Right lobe of liver (tissue), 6 donors: ENCODE measurements at regions not wholly inside any gene's neighbourhood (a gene's known extent, or its start where the extent isn't known, plus 50 kb on each side); places are given as distances from the start of the nearest gene placed in this dataset.

Experiments used
- ATAC-seq, 4 donors: fragments of 200-7000 bp; cut with Tn5 transposase; one replicate each; pipeline ENCODE4 v1.9.1; 2020; ENCODE audit warnings: mild to moderate bottlenecking in 4 of 4, moderate library complexity in 4 of 4
- DNase-seq, 3 donors: peaks; one replicate each; pipeline ENCODE4 v3.0.0-alpha.2; 2020
- H3K27ac ChIP-seq, 3 donors: fragments of 200-600 bp; one replicate each; pipeline ENCODE4 v1.8.0; 2022
- H3K27me3 ChIP-seq, 2 donors: fragments of 200-600 bp; one replicate each; pipeline ENCODE4 v1.8.0; 2022
- H3K36me3 ChIP-seq, 4 donors: fragments of 200-600 bp; sonication (generic) in 1 of 4; one replicate each; pipeline versions ENCODE4 v1.5.1 to v1.8.0; 2017 to 2022; ENCODE audit warnings: control low read depth in 1 of 4
- H3K4me1 ChIP-seq, 4 donors: fragments of 200-600 bp; sonication (generic) in 1 of 4; one replicate each; pipeline versions ENCODE4 v1.5.1 to v1.8.0; 2017 to 2022; ENCODE audit warnings: control low read depth in 1 of 4
- H3K4me3 ChIP-seq, 3 donors: fragments of 200-600 bp; one replicate each; pipeline ENCODE4 v1.8.0; 2022
- H3K9me3 ChIP-seq, 4 donors: fragments of 200-600 bp; sonication (generic) in 1 of 4; one replicate each; pipeline versions ENCODE4 v1.5.1 to v1.8.0; 2017 to 2022; ENCODE audit warnings: control low read depth in 1 of 4
- CTCF ChIP-seq, 4 donors: fragments of 200-600 bp in 3 of 4; fragments of 450-650 bp in 1 of 4; IDR thresholded peaks; one replicate each; pipeline versions ENCODE4 v1.5.1 to v1.8.0; 2016 to 2022; ENCODE audit warnings: antibody characterized with exemption in 4 of 4, mild to moderate bottlenecking in 2 of 4
- POLR2A ChIP-seq: fragments of 450-650 bp; IDR thresholded peaks from one replicate; pipeline ENCODE4 v1.6.1; 2017; ENCODE audit warnings: antibody characterized with exemption, mild to moderate bottlenecking
- WGBS: methylation state at CpG from one replicate; pipeline ENCODE4 v1.1.6; 2018; ENCODE audit warnings: low coverage, low lambda C conversion rate; ENCODE audit not compliant: insufficient coverage; ENCODE audit errors: missing lambda C conversion rate; 5-methylcytosine and 5-hydroxymethylcytosine counted together
- intact Hi-C, 2 donors: fragments of 100-400 bp; cut with DNase I; formaldehyde crosslinking; loops; one replicate each; pipeline versions ENCODE4 v1.11.2 to v1.14.1; 2022
- donor health status: DM: no; HTN: yes; CAD: no.
- donor health status: DM: no; HTN: no; CAD: no.
- donor health status: DM: no; HTN: no; CAD: no.
- donor health status: DM: no; HTN: yes; CAD: no.
- donor health status: DM: no; HTN: yes; CAD: no.

- ATAC-seq, result no peak
These were observed 557.2 kb downstream of the NR2F2 start for GRCh38 chr15:96887730-96888129.

DNA sequence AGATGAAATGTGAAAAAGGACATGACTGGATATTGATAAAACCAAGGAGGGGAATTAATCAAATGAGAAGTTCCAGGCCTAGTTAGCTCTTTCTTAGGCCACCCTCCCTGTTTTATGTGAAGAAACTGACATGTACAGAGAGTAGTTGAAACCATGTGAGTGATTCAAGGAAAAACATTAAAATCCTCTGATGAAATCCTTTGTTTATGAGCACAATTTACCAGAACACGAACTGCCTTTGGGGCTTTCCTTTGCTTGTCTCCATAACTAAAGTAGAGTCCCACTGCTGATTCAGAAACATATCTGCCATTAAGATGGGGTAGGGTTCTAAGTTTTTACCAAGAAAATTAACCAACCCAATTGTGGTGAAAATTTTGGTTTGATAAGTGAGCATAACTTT is 558.3 kb downstream of the NR2F2 start:
- Histone ChIP-seq H3K4me1 (peaks cover 0 to 6% (median 2%) of the 10 kb centered on the region in 4 donors), H3K9me3 (no peaks in the 10 kb centered on the region), H3K27ac (no peak overlapping the region), H3K27me3 (no peaks in the 10 kb centered on the region), H3K4me3 (no peak overlapping the region), H3K36me3 (no peaks in the 10 kb centered on the region)
- intact Hi-C loops, result no loop called here
- no peak for TF ChIP-seq CTCF (IDR thresholded peaks at IDR 0.05)
- no peak for TF ChIP-seq POLR2A
- ATAC-seq, result no peak
- 90% methylated on average over 1 of the region's 1 CpG for WGBS
- DNase-seq, result no peak

More at GRCh38 chr15:96887730-96888129, 557.2 kb downstream of the NR2F2 start:
- 56% methylated on average over 1 of the region's 1 CpG for WGBS
- DNase-seq, result no peak
- Histone ChIP-seq H3K27ac (no peak overlapping the region), H3K27me3 (no peaks in the 10 kb centered on the region), H3K4me3 (no peak overlapping the region), H3K4me1 (peaks cover 0 to 6% (median 2%) of the 10 kb centered on the region in 4 donors), H3K9me3 (no peaks in the 10 kb centered on the region), H3K36me3 (no peaks in the 10 kb centered on the region)
- TF ChIP-seq POLR2A, result no peak
- TF ChIP-seq CTCF (IDR thresholded peaks at IDR 0.05), result no peak
- intact Hi-C loops, result no loop called here

DNA sequence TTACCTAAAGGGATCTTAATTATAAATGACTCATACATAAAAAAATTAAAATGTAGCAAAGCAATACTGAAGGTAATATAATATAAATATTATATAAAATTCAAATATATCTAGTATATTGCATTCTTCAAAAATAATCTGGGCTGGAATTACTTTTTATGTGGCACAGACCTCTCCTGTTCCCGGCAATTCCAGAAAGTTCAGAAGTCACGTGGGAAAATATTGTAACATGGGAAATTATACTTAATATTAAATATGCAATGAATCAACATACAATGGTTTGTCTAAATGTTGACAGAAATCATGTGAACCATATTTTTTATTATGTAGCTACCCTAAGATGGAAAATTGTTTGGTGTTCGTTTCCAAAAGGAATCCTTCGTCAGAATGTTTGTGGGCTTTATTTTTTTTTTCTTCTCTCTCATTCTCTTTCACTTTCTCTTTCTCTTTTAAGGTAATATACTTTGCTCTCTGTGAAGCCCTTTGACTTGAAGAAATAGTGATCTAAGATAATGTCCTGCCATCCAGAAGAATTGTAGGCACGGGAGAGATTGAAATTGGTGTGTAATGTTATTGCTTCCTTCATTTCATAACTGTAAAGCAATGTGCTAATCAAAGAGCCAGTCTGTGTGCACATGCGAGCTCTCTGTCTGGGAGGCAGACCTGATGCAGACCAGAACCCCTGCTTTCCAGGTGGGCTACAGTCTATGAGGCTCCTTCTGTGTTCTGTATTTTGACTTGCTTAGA is 559.4 kb downstream of the NR2F2 start:
- Histone ChIP-seq H3K4me3 (peak overlapping the region; percentile 21 to 48 (median 45)), H3K27ac (peak overlapping the region; percentile 29 to 42 (median 33)), H3K9me3 (no peaks in the 10 kb centered on the region), H3K4me1 (peaks cover 0 to 6% (median 2%) of the 10 kb centered on the region in 4 donors), H3K27me3 (no peaks in the 10 kb centered on the region), H3K36me3 (no peaks in the 10 kb centered on the region)
- TF ChIP-seq POLR2A, result no peak
- no peak for TF ChIP-seq CTCF (IDR thresholded peaks at IDR 0.05)
- WGBS, result 4% methylated on average over 6 of the region's 6 CpGs
- intact Hi-C loops, result loop anchor here in 1 of 2 donors (10.0 kb wide), 1 partner anchor 535 kb away; no protein-coding TSS in a partner anchor
- peak in 1 of 3 donors; percentile 46 for DNase-seq
- peak; percentile 74 to 81 (median 76) for ATAC-seq

DNA sequence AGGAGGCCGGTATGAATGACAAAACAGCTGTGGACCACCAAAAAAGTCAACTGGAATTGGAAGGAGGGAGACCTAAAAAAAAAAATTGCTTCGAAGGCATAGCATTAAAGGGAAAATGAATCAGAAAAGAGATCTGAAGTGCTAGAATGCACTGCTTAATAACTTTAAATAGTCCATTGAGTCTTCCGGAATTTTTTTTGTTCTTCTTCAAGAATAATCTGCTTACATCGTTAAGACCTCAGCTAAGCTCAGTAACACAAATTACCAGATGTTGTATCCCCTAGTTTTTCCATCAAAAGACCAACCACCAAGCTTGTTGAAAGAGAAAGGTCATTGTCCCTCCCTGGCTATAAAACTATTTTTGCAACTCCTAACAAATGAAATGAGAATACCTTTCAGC is 560.5 kb downstream of the NR2F2 start:
- Histone ChIP-seq H3K4me3 (no peak overlapping the region), H3K9me3 (no peaks in the 10 kb centered on the region), H3K4me1 (peaks cover 0 to 6% (median 2%) of the 10 kb centered on the region in 4 donors), H3K27me3 (no peaks in the 10 kb centered on the region), H3K36me3 (no peaks in the 10 kb centered on the region), H3K27ac (no peak overlapping the region)
- ATAC-seq, result no peak
- no peak for DNase-seq
- TF ChIP-seq POLR2A, result no peak
- TF ChIP-seq CTCF (IDR thresholded peaks at IDR 0.05), result no peak
- 60% methylated on average over 4 of the region's 4 CpGs for WGBS
- intact Hi-C loops, result loop anchor here in 1 of 2 donors (10.0 kb wide), 1 partner anchor 536 kb away; no protein-coding TSS in a partner anchor
